DND-41 (cell line): ENCODE measurements at regions not wholly inside any gene's neighbourhood (a gene's known extent, or its start where the extent isn't known, plus 50 kb on each side); places are given as distances from the start of the nearest gene placed in this dataset.

Experiments
- ATAC-seq: fragments of 200-7000 bp; cut with Tn5 transposase; 3 replicates; pipeline ENCODE4 v1.9.1; 2021; ENCODE audit warnings: low read depth; ENCODE audit not compliant: insufficient read depth
- DNase-seq: peaks from one replicate; pipeline ENCODE4 v3.0.0-alpha.2; 2020
- H2AFZ ChIP-seq: 2 replicates; pipeline ENCODE4 v1.6.0; 2012; ENCODE audit warnings: low read depth, low read length
- H3K27ac ChIP-seq: 2 replicates; pipeline ENCODE4 v1.5.1; 2012; ENCODE audit warnings: low read length, inconsistent platforms
- H3K27me3 ChIP-seq: fragments of 200-600 bp; sonication (generic); 2 replicates; pipeline ENCODE4 v1.6.0; 2012; ENCODE audit warnings: low read length, mild to moderate bottlenecking, inconsistent platforms; ENCODE audit not compliant: insufficient read depth, poor library complexity
- H3K36me3 ChIP-seq: 2 replicates; pipeline ENCODE4 v1.5.1; 2012; ENCODE audit warnings: low read length, inconsistent platforms; ENCODE audit not compliant: insufficient read depth
- H3K4me1 ChIP-seq: 2 replicates; pipeline ENCODE4 v1.5.1; 2012; ENCODE audit warnings: mild to moderate bottlenecking, low read length; ENCODE audit not compliant: insufficient read depth
- H3K4me2 ChIP-seq: 2 replicates; pipeline ENCODE4 v1.6.0; 2012; ENCODE audit warnings: mild to moderate bottlenecking, moderate library complexity, low read length, inconsistent platforms; ENCODE audit not compliant: insufficient read depth
- H3K4me3 ChIP-seq, 2 experiments: fragments of 200-600 bp in 1 of 2; shearing (Covaris generic) in 1 of 2; 2 replicates each; pipeline ENCODE4 v1.5.1; 2012 to 2016; ENCODE audit warnings: inconsistent platforms in 2 of 2, low read length in 2 of 2, mild to moderate bottlenecking in 2 of 2, low read depth in 1 of 2, moderate library complexity in 1 of 2
- H3K79me2 ChIP-seq: 2 replicates; pipeline ENCODE4 v1.6.0; 2012; ENCODE audit warnings: low read length, inconsistent platforms; ENCODE audit not compliant: insufficient read depth
- H3K9ac ChIP-seq: 2 replicates; pipeline ENCODE4 v1.6.0; 2012; ENCODE audit warnings: low read depth, mild to moderate bottlenecking, inconsistent platforms, low read length, moderate library complexity
- H3K9me3 ChIP-seq: 2 replicates; pipeline ENCODE4 v1.5.1; 2012; ENCODE audit warnings: low read length, moderate library complexity, mild to moderate bottlenecking, inconsistent platforms; ENCODE audit not compliant: insufficient read depth, severe bottlenecking
- H4K20me1 ChIP-seq: 2 replicates; pipeline ENCODE4 v1.6.0; 2012; ENCODE audit warnings: low read length; ENCODE audit not compliant: insufficient read depth
- CTCF ChIP-seq: IDR thresholded peaks from 2 replicates; pipeline ENCODE4 v1.5.1; 2012; ENCODE audit warnings: borderline replicate concordance, low read length, moderate library complexity, mild to moderate bottlenecking; ENCODE audit not compliant: poor library complexity, severe bottlenecking; ENCODE audit errors: extremely low read depth
- EZH2 ChIP-seq: IDR thresholded peaks from 3 replicates; pipeline ENCODE4 v1.6.1; 2012; ENCODE audit warnings: borderline replicate concordance, low read depth, mild to moderate bottlenecking, moderate library complexity, low read length, inconsistent platforms; ENCODE audit not compliant: severe bottlenecking

DNA sequence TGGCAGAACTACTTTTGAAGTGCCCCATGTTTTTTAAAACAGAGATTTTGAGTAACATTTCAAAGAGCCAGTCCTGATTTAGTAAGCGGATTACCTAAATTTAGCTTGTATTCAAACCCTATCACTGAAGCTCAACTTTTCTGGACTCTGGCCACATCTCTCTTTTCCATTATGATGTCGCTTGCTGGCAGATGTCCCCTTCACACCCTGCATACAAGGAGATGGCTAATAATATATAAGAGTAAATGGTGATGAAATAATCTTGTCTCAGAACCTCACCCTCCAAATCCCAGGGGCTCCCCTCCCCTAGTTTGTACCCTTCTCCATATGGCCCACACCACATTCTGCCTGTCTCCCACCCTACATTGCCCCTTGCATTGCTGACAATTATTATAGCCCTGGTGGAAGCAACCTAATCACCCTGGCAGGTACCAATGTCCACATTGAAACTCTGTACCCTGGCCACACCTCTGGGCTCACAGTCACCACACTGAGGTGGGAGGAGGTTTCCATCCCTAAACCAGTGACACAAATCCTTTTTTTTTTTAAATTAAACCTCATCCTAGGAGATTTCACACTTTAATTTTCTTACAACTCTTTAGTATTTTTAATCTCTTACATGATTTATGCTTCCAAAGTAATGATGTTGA lies 106.0 kb upstream of the SYT6 start:
- ATAC-seq (no peak), DNase-seq (no peak)
- Histone ChIP-seq H3K27ac (no peak overlapping the region), H3K79me2 (no peaks in the 10 kb centered on the region), H3K4me3 (no peak overlapping the region), H3K4me1 (no peaks in the 10 kb centered on the region), H2AFZ (no peak overlapping the region), H3K9ac (no peak overlapping the region), H3K9me3 (peaks cover 1% of the 10 kb centered on the region), H3K36me3 (no peaks in the 10 kb centered on the region), H4K20me1 (no peaks in the 10 kb centered on the region), H3K27me3 (no peaks in the 10 kb centered on the region), H3K4me2 (no peak overlapping the region)
- TF ChIP-seq CTCF (no peak), EZH2 (no peak)

DNA sequence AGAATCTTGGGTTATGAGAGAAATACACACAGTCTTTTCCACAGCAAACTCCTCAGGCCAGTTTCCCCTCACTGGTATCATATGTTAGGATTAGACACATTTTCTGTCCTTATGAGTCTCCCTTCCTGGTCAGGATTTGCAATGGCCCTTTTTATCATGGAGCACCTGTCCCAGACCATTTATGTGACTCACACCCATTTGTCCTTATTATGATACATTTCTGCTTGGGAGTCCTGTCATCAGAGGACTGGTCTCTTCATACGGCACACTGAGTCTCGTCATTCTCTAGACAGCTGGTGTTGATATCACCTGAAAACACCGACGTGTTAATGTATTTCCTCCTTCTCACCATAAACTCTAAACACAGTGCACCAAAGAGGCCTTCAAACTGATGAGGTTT lies 105.0 kb upstream of the SYT6 start:
- H2AFZ ChIP-seq: no peak overlapping the region
- no peaks in the 10 kb centered on the region for H3K27me3 ChIP-seq
- no peaks in the 10 kb centered on the region for H4K20me1 ChIP-seq
- no peak overlapping the region for H3K27ac ChIP-seq
- TF ChIP-seq CTCF (no peak), EZH2 (no peak)
- ATAC-seq: no peak
- no peak overlapping the region for H3K9ac ChIP-seq
- H3K9me3 ChIP-seq: peaks cover 4% of the 10 kb centered on the region
- H3K4me2 ChIP-seq: no peak overlapping the region
- H3K4me3 ChIP-seq: no peak overlapping the region
- no peak for DNase-seq
- no peaks in the 10 kb centered on the region for H3K36me3 ChIP-seq
- H3K4me1 ChIP-seq: no peaks in the 10 kb centered on the region
- no peaks in the 10 kb centered on the region for H3K79me2 ChIP-seq

DNA sequence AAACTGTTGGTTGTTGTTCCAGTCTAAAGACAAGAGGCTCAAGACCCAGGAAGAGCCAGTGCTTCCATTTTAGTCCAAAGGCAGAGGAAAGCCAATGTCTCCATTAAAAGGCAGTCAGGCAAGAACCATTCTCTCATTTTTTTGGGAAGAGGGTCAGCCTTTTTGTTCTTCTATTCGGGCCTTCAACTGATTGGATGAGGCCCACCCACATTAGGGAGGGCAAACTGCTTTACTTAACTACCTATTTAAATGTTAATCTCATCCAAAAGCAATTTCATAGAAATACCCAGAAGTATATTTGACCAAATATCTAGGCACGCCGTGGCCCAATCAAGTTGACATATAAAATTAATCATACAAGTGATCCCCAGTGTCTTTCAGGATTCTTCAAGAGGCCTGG lies 104.4 kb upstream of the SYT6 start:
- no peak overlapping the region for H3K4me2 ChIP-seq
- H3K9me3 ChIP-seq: peaks cover 4% of the 10 kb centered on the region
- no peak for DNase-seq
- TF ChIP-seq CTCF (no peak), EZH2 (no peak)
- no peak for ATAC-seq
- no peak overlapping the region for H3K4me3 ChIP-seq
- no peaks in the 10 kb centered on the region for H3K79me2 ChIP-seq
- H3K36me3 ChIP-seq: no peaks in the 10 kb centered on the region
- no peak overlapping the region for H2AFZ ChIP-seq
- no peaks in the 10 kb centered on the region for H3K27me3 ChIP-seq
- no peaks in the 10 kb centered on the region for H3K4me1 ChIP-seq
- H4K20me1 ChIP-seq: no peaks in the 10 kb centered on the region
- no peak overlapping the region for H3K27ac ChIP-seq
- H3K9ac ChIP-seq: no peak overlapping the region
